ENCODE measurements at regions not wholly inside any gene's neighbourhood (a gene's known extent, or its start where the extent isn't known, plus 50 kb on each side); places are given as distances from the start of the nearest gene placed in this dataset.

DNA sequence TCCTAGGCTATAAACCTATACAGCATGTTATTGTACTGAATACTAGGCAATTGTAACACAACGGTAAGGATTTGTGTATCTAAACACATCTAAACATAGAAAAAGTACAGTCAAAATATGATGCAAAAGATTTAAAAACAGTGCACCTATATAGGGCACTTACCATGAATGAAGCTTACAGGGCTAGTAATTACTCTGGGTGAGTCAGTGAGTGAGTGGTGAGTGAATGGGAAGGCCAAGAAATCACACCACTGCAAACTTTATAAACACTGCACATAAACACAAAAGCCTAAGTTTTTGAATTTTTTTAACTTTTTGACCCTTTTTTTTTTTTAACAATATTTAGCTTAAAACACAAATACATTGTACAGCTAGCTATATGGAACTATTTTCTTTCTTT is 204.7 kb upstream of the CTNNB1 start:
- Histone ChIP-seq H3K4me1 (ENCODE audit: insufficient read depth, low read length) (peaks cover 11% of the 10 kb centered on the region), H3K56ac (ENCODE audit: insufficient read length, low read depth, low read length) (no peak overlapping the region), H2BK5ac (ENCODE audit: insufficient read length, low read length) (no peak overlapping the region), H3K27me3 (ENCODE audit: insufficient read depth, low read length) (no peaks in the 10 kb centered on the region), H3K14ac (ENCODE audit: insufficient read depth, low read length) (no peak overlapping the region), H2AFZ (ENCODE audit: low read length) (no peak overlapping the region), H3K18ac (ENCODE audit: insufficient read length, low read depth, low read length) (no peak overlapping the region), H3K9ac (ENCODE audit: extremely low read depth, insufficient read length, low read length) (no peak overlapping the region), H3K27ac (ENCODE audit: insufficient read length, low read depth, low read length) (no peak overlapping the region), H4K91ac (ENCODE audit: insufficient read length, low read depth, low read length) (no peak overlapping the region), H2BK12ac (ENCODE audit: insufficient read length, low read depth, low read length) (no peak overlapping the region), H4K5ac (ENCODE audit: insufficient read length, low read depth, low read length) (no peak overlapping the region), H3T11ph (ENCODE audit: low read length) (no peak overlapping the region), H3K23me2 (ENCODE audit: insufficient read length, low read depth, low read length, poor library complexity, severe bottlenecking) (no peaks in the 10 kb centered on the region), H3K79me2 (ENCODE audit: insufficient read depth, low read length) (no peaks in the 10 kb centered on the region; the same call in 1 of the 2 replicates), H2BK20ac (ENCODE audit: low read depth, low read length, poor library complexity, severe bottlenecking) (no peak overlapping the region), H3K4ac (ENCODE audit: low read depth, low read length) (no peak overlapping the region), H3K23ac (ENCODE audit: insufficient read length, low read depth, low read length) (no peak overlapping the region), H3K4me2 (ENCODE audit: insufficient read depth, insufficient read length, low read length) (no peak overlapping the region), H4K20me1 (ENCODE audit: control insufficient read depth, insufficient read depth, insufficient read length) (no peaks in the 10 kb centered on the region), H4K8ac (replicated peaks; ENCODE audit: insufficient read length, low read depth, low read length) (no peak overlapping the region), H2BK120ac (ENCODE audit: low read depth, low read length, poor library complexity, severe bottlenecking) (no peak overlapping the region), H2BK15ac (ENCODE audit: low read depth, low read length) (no peak overlapping the region), H2AK5ac (ENCODE audit: insufficient read length, low read length) (no peak overlapping the region), H3K79me1 (ENCODE audit: insufficient read depth, low read depth, low read length, poor library complexity, severe bottlenecking) (no peaks in the 10 kb centered on the region), H3K9me3 (ENCODE audit: control insufficient read depth, low read depth, low read length) (no peaks in the 10 kb centered on the region)
- DNase-seq = no peak
- H3K9me3 Mint-ChIP-seq = no peaks in the 10 kb centered on the region; a peak in 1 of 5 replicates
- H3K27me3 Mint-ChIP-seq (ENCODE audit: low read depth) = no peaks in the 10 kb centered on the region
- H3K36me3 Mint-ChIP-seq (ENCODE audit: insufficient read depth in 1 of 3, low read depth in 3 of 3) = no peaks in the 10 kb centered on the region; a peak in 1 of 7 replicates
- H3K4me1 Mint-ChIP-seq = peaks cover 38 to 41% of the 10 kb centered on the region in 2 experiments
- no CpG with 5 or more reads among the region's 1 CpG for WGBS (ENCODE audit: extremely low coverage, insufficient read length, low lambda C conversion rate)
- no peak overlapping the region for H3K27ac Mint-ChIP-seq
- no peak for TF ChIP-seq CTCF (conservative IDR thresholded peaks at IDR 0.05)
- H3K4me3 Mint-ChIP-seq = no peak overlapping the region

All from H9 (cell line).